IMR-90 (cell line): ENCODE measurements at regions not wholly inside any gene's neighbourhood (a gene's known extent, or its start where the extent isn't known, plus 50 kb on each side); places are given as distances from the start of the nearest gene placed in this dataset.

Experiments
- ATAC-seq: fragments of 200-7000 bp; cut with Tn5 transposase; 2 replicates; pipeline ENCODE4 v1.9.1; 2020; ENCODE audit warnings: low read depth, mild to moderate bottlenecking, moderate library complexity
- BruUV-seq: library from RNA; stranded (reverse); fragments of 400-500 nt; replicated peaks from 2 replicates; lab custom pipeline; 2021; lab: Mats Ljungman, UMichigan
- CTCF ChIA-PET: fragments of 300-600 bp; formaldehyde crosslinking; extraction: SDS; loops from one replicate; lab custom pipeline; 2021; ENCODE audit warnings: antibody characterized with exemption; lab: Yijun Ruan, JAX
- POLR2A ChIA-PET: fragments of 300-600 bp; sonication (Branson Sonifier 250); formaldehyde crosslinking; loops from one replicate; lab custom pipeline; 2022; ENCODE audit warnings: antibody characterized with exemption; ENCODE audit not compliant: unreplicated experiment; lab: Charles Lee
- DNase-seq: peaks from one replicate; pipeline ENCODE4 v3.0.0; 2013
- H2AFZ ChIP-seq: replicated peaks from 2 replicates; pipeline ENCODE3; 2013; ENCODE audit warnings: low read length, mild to moderate bottlenecking; ENCODE audit not compliant: poor library complexity
- H2AK5ac ChIP-seq: 2 replicates; pipeline ENCODE4 v1.6.1; 2013; ENCODE audit warnings: low read depth, low read length, inconsistent platforms
- H2AK9ac ChIP-seq: replicated peaks from 2 replicates; pipeline ENCODE3; 2013; ENCODE audit warnings: mild to moderate bottlenecking, low read depth, low read length, moderate library complexity; ENCODE audit not compliant: poor library complexity
- H2BK120ac ChIP-seq: 2 replicates; pipeline ENCODE4 v1.6.1; 2013; ENCODE audit warnings: low read depth, low read length, inconsistent platforms
- H2BK15ac ChIP-seq: 3 replicates; pipeline ENCODE4 v1.6.1; 2013; ENCODE audit warnings: low read depth, low read length, inconsistent platforms
- H2BK20ac ChIP-seq: 2 replicates; pipeline ENCODE4 v1.6.1; 2013; ENCODE audit warnings: low read depth, mild to moderate bottlenecking, inconsistent platforms, low read length, moderate library complexity
- H2BK5ac ChIP-seq: 2 replicates; pipeline ENCODE4 v1.6.1; 2013; ENCODE audit warnings: mild to moderate bottlenecking, low read depth, low read length, inconsistent platforms; ENCODE audit not compliant: poor library complexity, severe bottlenecking
- H3K14ac ChIP-seq: replicated peaks from 2 replicates; pipeline ENCODE4 v1.6.1; 2013; ENCODE audit warnings: low read depth, low read length, inconsistent platforms
- H3K18ac ChIP-seq: 2 replicates; pipeline ENCODE4 v1.6.1; 2013; ENCODE audit warnings: low read depth, low read length, control low read depth
- H3K23ac ChIP-seq: 2 replicates; pipeline ENCODE4 v1.6.1; 2013; ENCODE audit warnings: low read depth, low read length, inconsistent platforms
- H3K27ac ChIP-seq: 2 replicates; pipeline ENCODE4 v1.5.1; 2013; ENCODE audit warnings: mild to moderate bottlenecking, control low read depth, low read length; ENCODE audit not compliant: insufficient read depth
- H3K27me3 ChIP-seq: 2 replicates; pipeline ENCODE4 v1.6.1; 2013; ENCODE audit warnings: low read length; ENCODE audit not compliant: control insufficient read depth, insufficient read depth
- H3K36me3 ChIP-seq: 2 replicates; pipeline ENCODE4 v1.6.1; 2013; ENCODE audit warnings: low read length, mixed read lengths; ENCODE audit not compliant: control insufficient read depth, insufficient read depth
- H3K4ac ChIP-seq: 2 replicates; pipeline ENCODE4 v1.6.1; 2013; ENCODE audit warnings: low read depth, low read length, inconsistent platforms
- H3K4me1 ChIP-seq: 2 replicates; pipeline ENCODE4 v1.6.1; 2013; ENCODE audit warnings: low read length, mixed read lengths; ENCODE audit not compliant: control insufficient read depth, insufficient read depth
- H3K4me2 ChIP-seq: 2 replicates; pipeline ENCODE4 v1.6.1; 2013; ENCODE audit warnings: low read depth, mild to moderate bottlenecking, control low read depth, low read length, moderate library complexity
- H3K4me3 ChIP-seq: 2 replicates; pipeline ENCODE4 v1.5.1; 2013; ENCODE audit warnings: low read depth, mild to moderate bottlenecking, control low read depth, low read length, moderate library complexity; ENCODE audit not compliant: insufficient read depth
- H3K56ac ChIP-seq: 2 replicates; pipeline ENCODE4 v1.6.1; 2013; ENCODE audit warnings: low read length, inconsistent platforms; ENCODE audit not compliant: insufficient read depth; ENCODE audit errors: extremely low read depth
- H3K79me1 ChIP-seq, 2 experiments: 2 replicates each; pipeline ENCODE4 v1.6.1; 2013; ENCODE audit warnings: low read length in 2 of 2, inconsistent platforms in 1 of 2, low read depth in 1 of 2
- H3K9ac ChIP-seq: 2 replicates; pipeline ENCODE4 v1.6.1; 2013; ENCODE audit warnings: low read depth, low read length, control low read depth
- H3K9me1 ChIP-seq: 2 replicates; pipeline ENCODE4 v1.6.1; 2013; ENCODE audit warnings: low read length, inconsistent platforms; ENCODE audit not compliant: insufficient read depth
- H3K9me3 ChIP-seq: 2 replicates; pipeline ENCODE4 v1.6.1; 2013; ENCODE audit warnings: low read length; ENCODE audit not compliant: control insufficient read depth, insufficient read depth
- H4K20me1 ChIP-seq: 2 replicates; pipeline ENCODE4 v1.6.1; 2013; ENCODE audit warnings: low read length, inconsistent platforms; ENCODE audit not compliant: insufficient read depth
- H4K5ac ChIP-seq: 2 replicates; pipeline ENCODE4 v1.6.1; 2013; ENCODE audit warnings: mild to moderate bottlenecking, low read depth, low read length, control low read depth
- H4K8ac ChIP-seq, 2 experiments: 2 replicates each; pipeline ENCODE4 v1.6.1; 2013; ENCODE audit warnings: low read depth in 2 of 2, low read length in 2 of 2, control low read depth in 1 of 2, inconsistent platforms in 1 of 2
- H4K91ac ChIP-seq: 2 replicates; pipeline ENCODE4 v1.6.1; 2013; ENCODE audit warnings: low read depth, low read length, inconsistent platforms; ENCODE audit not compliant: insufficient read depth
- BHLHE40 ChIP-seq: fragments of 150-350 bp; IDR thresholded peaks from 2 replicates; pipeline ENCODE4 v1.6.1; 2016; ENCODE audit warnings: mild to moderate bottlenecking, low read depth, low read length
- CEBPB ChIP-seq: IDR thresholded peaks from 2 replicates; pipeline ENCODE4 v1.6.1; 2012; ENCODE audit warnings: low read depth, low read length, improper control_type of control experiment
- CHD1 ChIP-seq: IDR thresholded peaks from 2 replicates; pipeline ENCODE4 v1.6.1; 2012; ENCODE audit warnings: low read depth, low read length, improper control_type of control experiment
- CTCF ChIP-seq: conservative IDR thresholded peaks from 2 replicates; pipeline ENCODE4 v1.5.1; 2012; ENCODE audit warnings: mild to moderate bottlenecking, low read depth, low read length, improper control_type of control experiment
- ELK1 ChIP-seq: fragments of 150-350 bp; IDR thresholded peaks from 2 replicates; pipeline ENCODE4 v1.6.1; 2016; ENCODE audit warnings: low read depth, mild to moderate bottlenecking, low read length, moderate library complexity, borderline replicate concordance
- FOS ChIP-seq: fragments of 150-350 bp; IDR thresholded peaks from 2 replicates; pipeline ENCODE4 v1.6.1; 2016; ENCODE audit warnings: low read depth, low read length
- MAFK ChIP-seq: IDR thresholded peaks from 2 replicates; pipeline ENCODE4 v1.6.1; 2012; ENCODE audit warnings: low read depth, low read length, improper control_type of control experiment
- MAZ ChIP-seq: IDR thresholded peaks from 2 replicates; pipeline ENCODE4 v1.6.1; 2012; ENCODE audit warnings: low read depth, mild to moderate bottlenecking, low read length, improper control_type of control experiment, moderate library complexity, borderline replicate concordance
- MXI1 ChIP-seq: IDR thresholded peaks from 2 replicates; pipeline ENCODE4 v1.6.1; 2012; ENCODE audit warnings: low read depth, mild to moderate bottlenecking, low read length, moderate library complexity, borderline replicate concordance
- POLR2A ChIP-seq: IDR thresholded peaks from 2 replicates; pipeline ENCODE4 v1.6.1; 2012; ENCODE audit warnings: mild to moderate bottlenecking, low read depth, low read length
- RAD21 ChIP-seq: IDR thresholded peaks from 2 replicates; pipeline ENCODE4 v1.6.1; 2012; ENCODE audit warnings: low read length, improper control_type of control experiment
- RFX5 ChIP-seq: IDR thresholded peaks from 2 replicates; pipeline ENCODE4 v1.8.0; 2012; ENCODE audit warnings: low read depth, mild to moderate bottlenecking, low read length, moderate library complexity
- SMC3 ChIP-seq: fragments of 150-350 bp; IDR thresholded peaks from 2 replicates; pipeline ENCODE4 v1.6.1; 2016; ENCODE audit warnings: low read depth, mild to moderate bottlenecking, antibody characterized with exemption, low read length, moderate library complexity
- USF2 ChIP-seq: fragments of 150-350 bp; IDR thresholded peaks from 2 replicates; pipeline ENCODE4 v1.6.1; 2017; ENCODE audit warnings: mild to moderate bottlenecking, antibody characterized with exemption, low read length, low read depth
- WGBS, 2 experiments: methylation state at CpG; one replicate each; pipeline versions ENCODE4 v1.1.5 to v1.1.7; 2013; ENCODE audit warnings: missing lambda C conversion rate in 2 of 2; ENCODE audit not compliant: insufficient read length in 1 of 2; ENCODE audit errors: extremely low coverage in 2 of 2; 5-methylcytosine and 5-hydroxymethylcytosine counted together
- dilution Hi-C: fragments of 300-500 bp; cut with HindIII; formaldehyde crosslinking; loops from one replicate; pipeline ENCODE4 v1.14.3; 2018; ENCODE audit warnings: low sequenced_read_pairs; ENCODE audit not compliant: unreplicated experiment
- in situ Hi-C: fragments of 300-500 bp; cut with MboI; formaldehyde crosslinking; loops from 3 replicates; pipeline ENCODE4 v1.14.3; 2019; ENCODE audit warnings: low sequenced_read_pairs, inconsistent platforms, mixed read lengths
- intact Hi-C: fragments of 100-400 bp; cut with micrococcal nuclease; formaldehyde crosslinking; loops from 2 replicates; pipeline ENCODE4 v1.10.0; 2022

GRCh38 chr7:63046612-63047011 is 952.0 kb upstream of the ZNF722 start:
- no peaks in the 10 kb centered on the region for H3K79me1 ChIP-seq
- CTCF ChIA-PET, result no interaction called here
- ATAC-seq (no peak), DNase-seq (no peak)
- H2AK9ac ChIP-seq, result no peak overlapping the region
- H4K8ac ChIP-seq, result no peak overlapping the region
- H2BK120ac ChIP-seq, result no peak overlapping the region
- H2BK15ac ChIP-seq, result no peak overlapping the region
- no peak overlapping the region for H3K4me3 ChIP-seq
- no peaks in the 10 kb centered on the region for H3K4me1 ChIP-seq
- BruUV-seq, result no TSS peak
- H3K9me3 ChIP-seq, result peaks cover 53% of the 10 kb centered on the region
- no peak overlapping the region for H3K9ac ChIP-seq
- H3K9me1 ChIP-seq, result no peaks in the 10 kb centered on the region
- no peak overlapping the region for H3K4me2 ChIP-seq
- no peaks in the 10 kb centered on the region for H3K36me3 ChIP-seq
- H3K56ac ChIP-seq, result no peak overlapping the region
- H2BK5ac ChIP-seq, result no peak overlapping the region
- H2AFZ ChIP-seq, result no peak overlapping the region
- dilution Hi-C loops (no loop called here), intact Hi-C loops (no loop called here), in situ Hi-C loops (no loop called here)
- H3K14ac ChIP-seq, result no peak overlapping the region
- no peak overlapping the region for H3K4ac ChIP-seq
- TF ChIP-seq MXI1 (no peak), SMC3 (no peak), MAFK (no peak), RAD21 (no peak), CEBPB (no peak), RFX5 (no peak), MAZ (no peak), USF2 (no peak), POLR2A (no peak), FOS (no peak), CHD1 (no peak), CTCF (no peak), BHLHE40 (no peak), ELK1 (no peak)
- H4K5ac ChIP-seq, result no peak overlapping the region
- H3K27me3 ChIP-seq, result no peaks in the 10 kb centered on the region
- no peak overlapping the region for H3K23ac ChIP-seq
- no peak overlapping the region for H4K91ac ChIP-seq
- H2AK5ac ChIP-seq, result no peak overlapping the region
- no peak overlapping the region for H3K18ac ChIP-seq
- H4K20me1 ChIP-seq, result no peaks in the 10 kb centered on the region
- WGBS, 2 experiments, result 43% methylated on average over 1 of the region's 3 CpGs; no CpG with 5 or more reads in 1 of the 2 experiments
- H3K27ac ChIP-seq, result no peak overlapping the region
- POLR2A ChIA-PET, result no interaction called here
- no peak overlapping the region for H2BK20ac ChIP-seq
